HG03175 (cell line): ENCODE measurements at regions not wholly inside any gene's neighbourhood (a gene's known extent, or its start where the extent isn't known, plus 50 kb on each side); places are given as distances from the start of the nearest gene placed in this dataset.
A peak's percentile ranks its signal among the peaks of the same experiment; 100 is the strongest.

Source experiments
- ATAC-seq: cut with Tn5 transposase; IDR thresholded peaks from one replicate; pipeline ENCODE4 v1.9.1; 2021; ENCODE audit warnings: mild to moderate bottlenecking, moderate library complexity; ENCODE audit not compliant: unreplicated experiment

DNA sequence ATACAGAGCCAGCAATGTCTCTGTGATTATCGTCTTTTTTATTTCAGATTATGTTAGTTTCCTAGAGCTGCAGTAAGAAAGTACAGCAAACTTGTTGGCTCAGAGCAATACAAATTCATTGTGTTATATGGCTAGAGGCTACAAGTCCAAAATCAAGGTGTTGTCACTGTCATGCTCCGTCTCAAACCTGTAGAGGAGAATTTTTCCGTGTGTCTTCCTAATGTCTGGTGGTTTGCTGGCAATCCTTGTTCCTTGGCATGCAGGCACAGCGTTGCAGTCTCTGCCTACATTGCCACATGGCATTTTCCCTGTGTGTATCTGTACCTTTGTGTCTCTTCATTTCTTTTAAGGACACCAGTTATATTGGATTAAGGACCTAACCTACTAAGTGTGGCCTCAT lies 244.4 kb downstream of the LRRIQ3 start:
- no peak for ATAC-seq

DNA sequence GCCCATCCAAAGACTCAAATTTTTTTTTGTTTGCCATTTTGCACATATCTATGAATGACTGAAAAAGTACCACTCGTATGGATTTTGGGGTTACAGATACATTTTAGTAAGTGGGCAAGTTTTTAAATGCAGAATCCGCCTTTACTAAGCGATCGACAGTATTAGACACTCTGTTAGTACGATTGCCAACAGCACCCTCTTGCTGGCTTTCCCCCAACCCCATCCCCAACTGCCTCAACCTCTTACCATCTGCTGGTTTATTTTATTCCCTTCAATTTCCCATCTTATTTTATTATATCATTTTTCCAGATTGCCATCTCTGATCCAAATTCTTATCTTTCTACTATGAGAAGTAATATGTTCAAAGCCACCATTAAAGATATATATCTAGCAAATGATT lies 244.8 kb downstream of the LRRIQ3 start:
- no peak for ATAC-seq

DNA sequence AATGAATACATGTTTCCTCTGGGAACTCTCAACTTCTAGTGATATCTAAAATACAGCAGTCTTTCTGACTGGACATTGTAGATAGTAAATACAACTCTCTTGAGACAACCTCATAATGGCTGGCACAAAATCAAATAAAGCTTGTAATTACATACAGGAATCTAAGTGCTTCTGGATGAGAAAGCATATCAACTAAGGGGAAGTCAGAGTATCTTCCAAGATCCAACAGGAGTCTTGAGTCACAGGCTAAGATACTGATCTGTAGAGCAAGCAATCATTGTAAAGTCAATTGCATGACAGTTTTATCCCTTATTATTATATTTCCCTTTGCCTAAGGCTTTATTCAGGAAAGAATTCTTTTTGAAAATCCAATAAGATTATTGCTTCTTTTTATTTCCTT lies 249.9 kb downstream of the LRRIQ3 start:
- no peak for ATAC-seq

- no peak for ATAC-seq
These were observed 251.0 kb downstream of the LRRIQ3 start for GRCh38 chr1:73947009-73947408.

GRCh38 chr1:73943270-73943669 lies 254.7 kb downstream of the LRRIQ3 start:
- ATAC-seq, result no peak

GRCh38 chr1:73930293-73930692 lies 267.7 kb downstream of the LRRIQ3 start:
- no peak for ATAC-seq

DNA sequence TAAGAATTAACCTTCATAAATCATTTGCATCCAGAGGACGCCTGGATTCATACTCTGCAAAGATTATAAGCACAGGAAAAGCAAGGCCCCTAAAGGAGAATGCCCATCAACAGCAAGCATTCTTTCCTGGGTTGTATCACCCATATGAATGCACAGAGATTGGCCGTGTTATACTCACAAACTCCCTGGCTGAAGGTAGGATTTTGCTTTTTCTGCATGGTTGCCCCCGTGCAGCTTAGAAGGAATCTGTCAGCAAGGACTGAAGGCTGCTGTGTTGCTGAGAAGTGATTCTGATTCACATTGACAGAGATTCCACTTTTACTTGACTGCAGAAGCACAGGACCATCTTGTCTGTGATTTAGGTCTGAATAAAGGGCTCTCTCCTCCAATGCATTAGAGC lies 283.0 kb downstream of the LRRIQ3 start:
- ATAC-seq, result no peak

GRCh38 chr1:73913025-73913424 lies 285.0 kb downstream of the LRRIQ3 start:
- no peak for ATAC-seq

- ATAC-seq, result no peak
These were observed 286.1 kb downstream of the LRRIQ3 start for GRCh38 chr1:73911849-73912248.

GRCh38 chr1:73910466-73910865 lies 287.5 kb downstream of the LRRIQ3 start:
- peak; percentile 43 for ATAC-seq

GRCh38 chr1:73910062-73910461 lies 287.9 kb downstream of the LRRIQ3 start:
- ATAC-seq, result no peak

- no peak for ATAC-seq
These were observed 288.9 kb downstream of the LRRIQ3 start for GRCh38 chr1:73909043-73909562.

DNA sequence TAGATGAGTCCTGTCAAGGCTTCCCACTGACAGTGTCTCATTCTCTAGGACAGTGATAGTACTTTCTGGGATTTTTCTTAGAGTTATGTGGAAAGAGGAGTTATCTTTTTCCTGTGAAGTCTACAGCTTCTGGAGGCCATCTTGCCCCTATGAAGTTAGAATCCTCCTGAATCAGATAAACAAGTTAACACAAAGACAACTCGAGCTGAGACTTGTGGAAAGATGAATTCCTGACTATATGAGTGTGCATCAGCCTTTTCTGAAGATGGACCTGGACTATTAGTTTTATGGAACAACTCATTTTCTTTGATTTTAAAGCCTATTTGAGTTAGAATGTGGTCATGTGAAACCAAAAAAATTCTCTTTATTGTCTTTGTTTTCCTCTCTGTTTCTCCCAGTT lies 290.9 kb downstream of the LRRIQ3 start:
- ATAC-seq, result no peak

DNA sequence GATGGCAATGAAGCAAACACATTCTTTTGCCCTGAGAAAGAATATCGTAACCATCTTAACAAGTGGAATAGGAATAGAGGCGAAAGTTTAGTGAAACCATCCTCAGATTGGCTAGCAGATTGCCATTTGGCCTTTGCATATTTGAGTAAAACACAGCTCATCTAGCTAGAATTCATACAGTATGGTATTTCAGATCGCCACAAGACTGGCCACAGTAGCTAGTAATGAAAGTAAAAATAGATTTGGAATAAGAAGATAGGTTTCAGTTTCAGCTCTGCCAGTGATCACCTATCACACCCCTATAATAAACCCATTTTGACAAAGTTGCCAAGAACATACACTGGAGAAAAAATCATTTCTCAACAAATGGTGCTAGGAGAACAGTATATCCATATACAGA lies 294.9 kb downstream of the LRRIQ3 start:
- ATAC-seq, result no peak

DNA sequence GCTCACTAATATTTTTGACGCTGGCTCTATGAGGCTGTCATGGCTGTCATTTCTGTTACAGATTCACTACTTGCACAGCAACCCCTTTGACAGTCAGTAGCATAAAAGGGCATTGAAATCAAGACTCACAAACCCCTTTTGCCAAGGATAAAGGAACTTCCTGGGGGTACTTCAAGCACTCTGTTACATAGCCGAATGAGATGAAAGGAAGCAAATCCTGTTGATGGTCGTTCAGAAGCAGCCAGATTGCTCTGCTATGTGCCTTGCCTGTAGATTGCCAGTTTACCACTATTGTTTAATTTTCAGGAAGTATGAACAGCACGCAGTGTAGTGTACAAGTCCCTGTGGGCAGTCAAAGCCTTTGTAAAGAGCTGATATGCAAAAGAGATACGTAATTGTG lies 296.2 kb downstream of the LRRIQ3 start:
- no peak for ATAC-seq

GRCh38 chr1:73899311-73899710 lies 298.7 kb downstream of the LRRIQ3 start:
- ATAC-seq, result no peak

DNA sequence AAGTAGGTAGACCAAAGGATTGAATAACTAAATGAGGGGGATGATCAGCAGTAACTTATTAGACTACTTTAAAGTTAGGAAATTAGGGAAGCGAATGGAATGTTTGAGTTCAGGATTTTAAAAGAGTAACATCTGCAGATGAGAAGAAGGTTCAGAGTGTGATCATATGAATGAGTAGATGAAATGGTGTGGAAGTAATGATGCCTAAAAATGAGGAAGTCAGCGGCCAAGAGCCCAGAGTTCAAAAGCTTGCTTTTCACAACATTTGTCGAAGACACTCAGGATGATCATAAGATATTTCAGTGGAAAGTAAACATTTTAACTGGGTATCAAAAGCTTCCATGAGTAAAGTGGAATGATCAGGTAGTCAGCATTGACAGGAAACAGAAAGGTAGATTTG lies 299.4 kb downstream of the LRRIQ3 start:
- no peak for ATAC-seq

GRCh38 chr1:73887412-73887811 lies 310.6 kb downstream of the LRRIQ3 start:
- no peak for ATAC-seq

DNA sequence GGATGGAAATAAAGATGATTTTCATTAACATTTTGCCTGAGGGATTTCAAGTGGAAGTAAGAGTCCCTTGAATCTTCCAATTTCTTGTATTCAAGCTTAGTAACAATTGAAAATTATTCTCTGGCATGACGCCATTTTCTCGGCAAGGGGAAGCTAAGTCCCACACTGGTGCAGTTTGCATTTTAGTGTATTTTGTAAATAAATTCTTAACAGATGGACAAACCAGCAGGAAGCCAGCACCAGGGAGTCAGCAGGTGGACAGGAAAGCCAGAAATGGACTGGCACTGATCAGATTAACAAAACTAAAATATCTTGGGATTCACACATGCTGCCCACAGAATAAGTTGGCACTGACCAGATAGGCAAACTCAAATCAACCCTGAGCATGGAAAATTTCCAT lies 311.3 kb downstream of the LRRIQ3 start:
- no peak for ATAC-seq

DNA sequence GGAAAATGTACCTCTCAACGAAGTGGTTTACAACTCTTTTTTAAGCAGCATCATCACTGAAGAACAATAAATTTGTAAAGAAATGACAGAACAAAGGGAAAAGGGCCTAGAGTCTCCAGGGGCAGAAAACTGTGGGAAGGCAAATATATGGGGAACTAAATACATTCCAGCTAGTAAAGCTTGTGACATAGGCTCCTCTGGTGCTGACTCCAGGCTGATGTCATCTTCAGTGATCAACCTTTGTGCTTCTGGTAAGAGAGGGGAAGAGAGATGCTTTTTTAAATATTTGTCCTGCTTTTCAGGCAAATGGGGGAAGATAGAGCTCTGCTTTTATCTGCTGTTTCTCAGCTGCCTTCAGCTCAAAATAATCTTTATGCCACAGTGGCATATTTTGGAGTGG lies 323.2 kb downstream of the LRRIQ3 start:
- ATAC-seq, result no peak

GRCh38 chr1:73868810-73869336 lies 329.1 kb downstream of the LRRIQ3 start:
- ATAC-seq, result no peak

GRCh38 chr1:73862355-73862754 lies 335.6 kb downstream of the LRRIQ3 start:
- ATAC-seq, result no peak

DNA sequence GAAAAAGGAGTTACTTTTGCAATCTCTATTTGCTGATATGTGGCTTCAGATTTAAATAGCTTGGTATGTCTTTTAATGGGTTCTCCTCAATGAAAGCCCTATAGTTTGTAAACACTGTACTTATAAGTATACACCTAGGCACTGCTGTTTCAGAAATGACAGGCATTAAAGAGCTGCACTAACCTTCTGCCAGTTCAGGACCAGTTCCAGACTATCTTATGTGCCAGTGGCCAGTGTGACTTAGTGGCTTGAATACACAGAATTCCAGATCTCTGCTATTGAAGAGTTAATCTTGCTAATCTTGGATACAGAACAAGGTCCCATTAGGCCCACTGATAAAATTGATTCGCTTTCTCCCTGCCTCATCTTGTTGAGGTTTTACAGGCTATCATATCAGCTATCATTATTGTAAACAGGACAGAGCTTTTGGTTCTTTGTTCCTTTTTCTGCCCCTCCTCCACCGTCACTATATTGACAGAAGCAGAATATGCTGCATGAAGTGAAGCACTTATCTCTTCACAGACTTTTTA lies 337.5 kb downstream of the LRRIQ3 start:
- ATAC-seq, result no peak
